ENCODE measurements at regions not wholly inside any gene's neighbourhood (a gene's known extent, or its start where the extent isn't known, plus 50 kb on each side); places are given as distances from the start of the nearest gene placed in this dataset.

DNA sequence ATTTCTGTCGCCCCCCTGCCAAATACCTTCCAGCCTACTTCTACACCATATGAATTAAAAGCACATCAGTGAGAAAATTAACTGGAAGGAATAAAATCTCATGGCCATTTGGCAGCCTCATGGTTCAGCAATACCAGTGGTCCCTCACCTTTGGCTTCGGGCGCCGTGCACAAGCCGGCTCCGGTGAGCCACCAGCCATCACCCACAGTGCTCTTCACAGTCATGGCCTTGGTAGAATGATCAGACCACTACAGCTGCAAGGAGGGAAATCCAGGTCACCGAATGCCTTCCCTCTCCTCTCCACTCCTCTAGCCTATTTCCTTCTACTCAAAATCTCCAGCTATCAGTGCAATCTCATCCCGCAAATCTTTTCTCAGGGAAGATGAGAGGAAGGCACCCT, 239.1 kb downstream of the C1D start:
- no peak overlapping the region for H3K9ac ChIP-seq (replicated peaks; ENCODE audit: extremely low read depth, insufficient read depth, low read length)
- no peak for FAIRE-seq
- peaks cover 22% of the 10 kb centered on the region for H3K4me1 ChIP-seq (ENCODE audit: control insufficient read depth, extremely low read depth, insufficient read depth, low read length)
- H3K27me3 ChIP-seq (ENCODE audit: control insufficient read depth in 2 of 2, insufficient read depth in 2 of 2, low read length in 2 of 2), result no peaks in the 10 kb centered on the region
- intact Hi-C loops (cut with micrococcal nuclease), result loop anchor here (2.0 kb wide), 3 partner anchors 263 to 1389 kb away; partner anchors contain the start of gene MEIS1
- H2AFZ ChIP-seq (ENCODE audit: low read depth, low read length), result no peak overlapping the region
- ChIA-PET CTCF (no interaction called here), POLR2A (no interaction called here)
- no TSS peak for BruUV-seq (replicated peaks)
- no peak for TF ChIP-seq FOS (IDR thresholded peaks at IDR 0.05; ENCODE audit: borderline replicate concordance, insufficient read depth, low read length)
- no peak for TF ChIP-seq JUN (IDR thresholded peaks at IDR 0.05; ENCODE audit: borderline replicate concordance, insufficient read depth, insufficient read length, low read depth)
- TF ChIP-seq, protein P1, sequence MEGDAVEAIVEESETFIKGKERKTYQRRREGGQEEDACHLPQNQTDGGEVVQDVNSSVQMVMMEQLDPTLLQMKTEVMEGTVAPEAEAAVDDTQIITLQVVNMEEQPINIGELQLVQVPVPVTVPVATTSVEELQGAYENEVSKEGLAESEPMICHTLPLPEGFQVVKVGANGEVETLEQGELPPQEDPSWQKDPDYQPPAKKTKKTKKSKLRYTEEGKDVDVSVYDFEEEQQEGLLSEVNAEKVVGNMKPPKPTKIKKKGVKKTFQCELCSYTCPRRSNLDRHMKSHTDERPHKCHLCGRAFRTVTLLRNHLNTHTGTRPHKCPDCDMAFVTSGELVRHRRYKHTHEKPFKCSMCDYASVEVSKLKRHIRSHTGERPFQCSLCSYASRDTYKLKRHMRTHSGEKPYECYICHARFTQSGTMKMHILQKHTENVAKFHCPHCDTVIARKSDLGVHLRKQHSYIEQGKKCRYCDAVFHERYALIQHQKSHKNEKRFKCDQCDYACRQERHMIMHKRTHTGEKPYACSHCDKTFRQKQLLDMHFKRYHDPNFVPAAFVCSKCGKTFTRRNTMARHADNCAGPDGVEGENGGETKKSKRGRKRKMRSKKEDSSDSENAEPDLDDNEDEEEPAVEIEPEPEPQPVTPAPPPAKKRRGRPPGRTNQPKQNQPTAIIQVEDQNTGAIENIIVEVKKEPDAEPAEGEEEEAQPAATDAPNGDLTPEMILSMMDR (IDR thresholded peaks at IDR 0.05; ENCODE audit: extremely low read depth in 1 of 2, insufficient read depth in 1 of 2, low read depth in 1 of 2, low read length in 2 of 2), result no peak
- TF ChIP-seq EZH2 (IDR thresholded peaks at IDR 0.05; ENCODE audit: borderline replicate concordance, low read depth, low read length, severe bottlenecking), result no peak
- TF ChIP-seq GATA2 (IDR thresholded peaks at IDR 0.05; ENCODE audit: insufficient read depth, insufficient read length, low read depth, low read length), result no peak
- H4K20me1 ChIP-seq (replicated peaks; ENCODE audit: control insufficient read depth, extremely low read depth, insufficient read depth, low read length), result no peaks in the 10 kb centered on the region
- no peak overlapping the region for H3K27ac ChIP-seq (ENCODE audit: insufficient read depth, low read depth, low read length)
- no peaks in the 10 kb centered on the region for H3K36me3 ChIP-seq (ENCODE audit: control insufficient read depth in 2 of 2, extremely low read depth in 1 of 2, insufficient read depth in 2 of 2, low read length in 2 of 2)
- H3K4me2 ChIP-seq (ENCODE audit: insufficient read depth, low read length), result no peak overlapping the region
- H3K79me2 ChIP-seq (ENCODE audit: control insufficient read depth, insufficient read depth, low read length), result no peaks in the 10 kb centered on the region
- H3K9me3 ChIP-seq (replicated peaks; ENCODE audit: control insufficient read depth, insufficient read depth, low read length), result no peaks in the 10 kb centered on the region
- no peak overlapping the region for H3K4me3 ChIP-seq (replicated peaks in 1 of 3; ENCODE audit: insufficient read depth in 1 of 3, low read depth in 1 of 3, low read length in 3 of 3)
- dilution Hi-C loops (cut with MboI; ENCODE audit: extremely low pct_ligation_motif_present, low sequenced_read_pairs), result no loop called here
- H3K9me1 ChIP-seq (replicated peaks; ENCODE audit: control insufficient read depth, extremely low read depth, insufficient read depth, low read length), result no peaks in the 10 kb centered on the region
- no peak for DNase-seq (ENCODE audit: low read depth, low spot score)

DNA sequence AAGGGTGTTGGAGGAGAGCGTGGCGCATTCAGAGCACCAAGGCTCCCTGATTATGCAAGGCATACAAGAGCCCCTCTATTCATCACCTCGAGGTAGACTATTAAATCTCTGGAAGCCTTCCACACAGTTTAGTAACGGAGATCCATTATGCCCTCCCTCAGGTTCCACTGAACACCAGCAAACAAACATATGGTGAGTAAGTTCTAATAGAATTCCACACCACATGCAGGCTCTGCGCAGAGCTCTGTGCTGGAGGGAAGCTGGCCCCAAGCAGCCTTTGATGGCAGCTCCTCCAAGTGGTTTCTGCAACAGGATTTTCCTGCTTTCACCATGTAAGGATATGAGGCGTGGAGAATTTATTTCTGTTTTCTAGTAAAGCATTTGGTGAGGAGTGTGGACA, 238.6 kb downstream of the C1D start:
- Histone ChIP-seq H3K27me3 (ENCODE audit: control insufficient read depth in 2 of 2, insufficient read depth in 2 of 2, low read length in 2 of 2) (no peaks in the 10 kb centered on the region), H3K27ac (ENCODE audit: insufficient read depth, low read depth, low read length) (peak overlapping the region; percentile 12), H3K9me3 (replicated peaks; ENCODE audit: control insufficient read depth, insufficient read depth, low read length) (no peaks in the 10 kb centered on the region), H3K4me3 (replicated peaks in 1 of 3; ENCODE audit: insufficient read depth in 1 of 3, low read depth in 1 of 3, low read length in 3 of 3) (no peak overlapping the region), H2AFZ (ENCODE audit: low read depth, low read length) (no peak overlapping the region), H3K79me2 (ENCODE audit: control insufficient read depth, insufficient read depth, low read length) (no peaks in the 10 kb centered on the region), H3K9me1 (replicated peaks; ENCODE audit: control insufficient read depth, extremely low read depth, insufficient read depth, low read length) (no peaks in the 10 kb centered on the region), H3K9ac (replicated peaks; ENCODE audit: extremely low read depth, insufficient read depth, low read length) (no peak overlapping the region), H3K4me2 (ENCODE audit: insufficient read depth, low read length) (no peak overlapping the region), H4K20me1 (replicated peaks; ENCODE audit: control insufficient read depth, extremely low read depth, insufficient read depth, low read length) (no peaks in the 10 kb centered on the region), H3K36me3 (ENCODE audit: control insufficient read depth in 2 of 2, extremely low read depth in 1 of 2, insufficient read depth in 2 of 2, low read length in 2 of 2) (no peaks in the 10 kb centered on the region), H3K4me1 (ENCODE audit: control insufficient read depth, extremely low read depth, insufficient read depth, low read length) (peaks cover 22% of the 10 kb centered on the region)
- intact Hi-C loops (cut with micrococcal nuclease) (loop anchor here (2.0 kb wide), 3 partner anchors 263 to 1389 kb away; partner anchors contain the start of gene MEIS1), dilution Hi-C loops (cut with MboI; ENCODE audit: extremely low pct_ligation_motif_present, low sequenced_read_pairs) (no loop called here)
- no TSS peak for BruUV-seq (replicated peaks)
- DNase-seq (ENCODE audit: low read depth, low spot score), result no peak
- TF ChIP-seq, protein P2, sequence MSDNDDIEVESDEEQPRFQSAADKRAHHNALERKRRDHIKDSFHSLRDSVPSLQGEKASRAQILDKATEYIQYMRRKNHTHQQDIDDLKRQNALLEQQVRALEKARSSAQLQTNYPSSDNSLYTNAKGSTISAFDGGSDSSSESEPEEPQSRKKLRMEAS (IDR thresholded peaks at IDR 0.05; ENCODE audit: insufficient read depth, insufficient read length), result no peak
- TF ChIP-seq MYC (IDR thresholded peaks at IDR 0.05; ENCODE audit: low read depth, low read length) (no peak), JUN (IDR thresholded peaks at IDR 0.05; ENCODE audit: borderline replicate concordance, insufficient read depth, insufficient read length, low read depth) (no peak), GATA2 (IDR thresholded peaks at IDR 0.05; ENCODE audit: insufficient read depth, insufficient read length, low read depth, low read length) (no peak), EZH2 (IDR thresholded peaks at IDR 0.05; ENCODE audit: borderline replicate concordance, low read depth, low read length, severe bottlenecking) (no peak), FOS (IDR thresholded peaks at IDR 0.05; ENCODE audit: borderline replicate concordance, insufficient read depth, low read length) (no peak), POLR2A (IDR thresholded peaks at IDR 0.05; ENCODE audit: low read depth, low read length) (no peak), POLR2AphosphoS5 (IDR thresholded peaks at IDR 0.05; ENCODE audit: insufficient read depth, low read depth, low read length) (no peak)
- TF ChIP-seq, protein P1 (IDR thresholded peaks at IDR 0.05; ENCODE audit: extremely low read depth in 1 of 2, insufficient read depth in 1 of 2, low read depth in 1 of 2, low read length in 2 of 2), result no peak
- no peak for FAIRE-seq
- CTCF ChIA-PET, result no interaction called here
- POLR2A ChIA-PET, result no interaction called here
